ENCODE measurements at regions not wholly inside any gene's neighbourhood (a gene's known extent, or its start where the extent isn't known, plus 50 kb on each side); places are given as distances from the start of the nearest gene placed in this dataset.
"Not testable (repeated sequence)": the region's sequence is repeated elsewhere in the genome, so short reads cannot be mapped to it uniquely, and the experiment has no call there.

GRCh38 chr21:15559660-15560059, 170.1 kb upstream of the USP25 start:
- no peak for DNase-seq

- no peak for DNase-seq
These were observed 169.3 kb upstream of the USP25 start for GRCh38 chr21:15560383-15561056.

- DNase-seq = no peak
These were observed 167.0 kb upstream of the USP25 start for GRCh38 chr21:15562748-15563147.

GRCh38 chr21:15564907-15565306, 164.9 kb upstream of the USP25 start:
- no peak for DNase-seq

- no peak for DNase-seq
These were observed 163.1 kb upstream of the USP25 start for GRCh38 chr21:15566703-15567102.

- DNase-seq = no peak
These were observed 162.6 kb upstream of the USP25 start for GRCh38 chr21:15567191-15567590.

GRCh38 chr21:15568516-15568915, 161.3 kb upstream of the USP25 start:
- no peak for DNase-seq

- DNase-seq = no peak
These were observed 142.9 kb upstream of the USP25 start for GRCh38 chr21:15586752-15587427.

GRCh38 chr21:15592271-15592860, 137.4 kb upstream of the USP25 start:
- DNase-seq = peak; percentile 48 to 66

- no peak for DNase-seq
These were observed 136.8 kb upstream of the USP25 start for GRCh38 chr21:15592957-15593356.

- DNase-seq = no peak
These were observed 128.4 kb upstream of the USP25 start for GRCh38 chr21:15601390-15601789.

- DNase-seq = no peak
These were observed 125.4 kb upstream of the USP25 start for GRCh38 chr21:15604413-15604812.

- DNase-seq = no peak
These were observed 115.0 kb upstream of the USP25 start for GRCh38 chr21:15614766-15615165.

- no peak for DNase-seq
These were observed 112.8 kb upstream of the USP25 start for GRCh38 chr21:15616864-15617574.

GRCh38 chr21:15617964-15618363, 111.8 kb upstream of the USP25 start:
- no peak for DNase-seq

GRCh38 chr21:15620892-15621291, 108.9 kb upstream of the USP25 start:
- no peak for DNase-seq

GRCh38 chr21:15624646-15625045, 105.1 kb upstream of the USP25 start:
- DNase-seq = no peak

- DNase-seq = no peak
These were observed 104.4 kb upstream of the USP25 start for GRCh38 chr21:15625363-15625762.

GRCh38 chr21:15626031-15626430, 103.8 kb upstream of the USP25 start:
- peak; percentile 58 to 74 for DNase-seq

GRCh38 chr21:15627011-15627410, 102.8 kb upstream of the USP25 start:
- no peak for DNase-seq

GRCh38 chr21:15627823-15628222, 102.0 kb upstream of the USP25 start:
- DNase-seq = no peak

- DNase-seq = no peak
These were observed 98.4 kb upstream of the USP25 start for GRCh38 chr21:15631342-15631741.

GRCh38 chr21:15634541-15634940, 95.2 kb upstream of the USP25 start:
- not testable (repeated sequence) for DNase-seq

Data from AML-193 (cell line).